Ishikawa (cell line): ENCODE measurements at regions not wholly inside any gene's neighbourhood (a gene's known extent, or its start where the extent isn't known, plus 50 kb on each side); places are given as distances from the start of the nearest gene placed in this dataset.

Source experiments
- CEBPB ChIP-seq: IDR thresholded peaks from 2 replicates; pipeline ENCODE4 v1.6.1; 2012
- CREB1 ChIP-seq: IDR thresholded peaks from 2 replicates; pipeline ENCODE4 v1.6.1; 2012; ENCODE audit warnings: low read depth
- EGR1 ChIP-seq: IDR thresholded peaks from 2 replicates; pipeline ENCODE4 v1.6.1; 2012
- EP300 ChIP-seq: IDR thresholded peaks from 2 replicates; pipeline ENCODE4 v1.6.1; 2012; ENCODE audit warnings: borderline replicate concordance
- FOXM1 ChIP-seq: IDR thresholded peaks from 2 replicates; pipeline ENCODE4 v1.6.1; 2012; ENCODE audit warnings: low read depth, borderline replicate concordance
- MAX ChIP-seq: IDR thresholded peaks from 2 replicates; pipeline ENCODE4 v1.6.1; 2012
- NFIC ChIP-seq: IDR thresholded peaks from 2 replicates; pipeline ENCODE4 v1.6.1; 2012
- RAD21 ChIP-seq: IDR thresholded peaks from 2 replicates; pipeline ENCODE4 v1.6.1; 2012; ENCODE audit warnings: low read depth
- REST ChIP-seq: IDR thresholded peaks from 2 replicates; pipeline ENCODE4 v1.6.1; 2012; ENCODE audit warnings: low read depth, mild to moderate bottlenecking
- TAF1 ChIP-seq: IDR thresholded peaks from 2 replicates; pipeline ENCODE4 v1.6.1; 2012; ENCODE audit warnings: low read depth, mild to moderate bottlenecking
- TCF12 ChIP-seq: IDR thresholded peaks from 2 replicates; pipeline ENCODE4 v1.6.1; 2012; ENCODE audit warnings: low read depth
- TEAD4 ChIP-seq: IDR thresholded peaks from 2 replicates; pipeline ENCODE4 v1.6.1; 2012
- USF1 ChIP-seq: IDR thresholded peaks from 2 replicates; pipeline ENCODE4 v1.6.1; 2012
- YY1 ChIP-seq: IDR thresholded peaks from 2 replicates; pipeline ENCODE4 v1.6.1; 2012; ENCODE audit warnings: low read depth
- ZBTB7A ChIP-seq: IDR thresholded peaks from 2 replicates; pipeline ENCODE4 v1.6.1; 2012; ENCODE audit warnings: low read depth

- TF ChIP-seq EP300 (no peak), NFIC (no peak), CEBPB (no peak), YY1 (no peak), CREB1 (no peak), MAX (no peak), RAD21 (no peak), TCF12 (no peak), USF1 (no peak), ZBTB7A (no peak), FOXM1 (no peak), REST (no peak), EGR1 (no peak), TAF1 (no peak)
Observed at GRCh38 chr2:147758821-147759220, 86.0 kb upstream of the ACVR2A start.

- no peak for TF ChIP-seq NFIC
- TF ChIP-seq REST, result no peak
Observed at GRCh38 chr2:147756069-147756468, 88.8 kb upstream of the ACVR2A start.

- TF ChIP-seq MAX (no peak), YY1 (no peak), EGR1 (no peak), NFIC (no peak), ZBTB7A (no peak), CEBPB (no peak), FOXM1 (no peak), CREB1 (no peak), TEAD4 (no peak), RAD21 (no peak), TCF12 (no peak), REST (no peak), TAF1 (no peak), EP300 (no peak), USF1 (no peak)
Observed at GRCh38 chr2:147740211-147740927, 104.5 kb upstream of the ACVR2A start.

- TF ChIP-seq NFIC, result no peak
- no peak for TF ChIP-seq FOXM1
- no peak for TF ChIP-seq ZBTB7A
- TF ChIP-seq EGR1, result no peak
- no peak for TF ChIP-seq CEBPB
- TF ChIP-seq TEAD4, result no peak
- TF ChIP-seq TAF1, result no peak
- no peak for TF ChIP-seq REST
- TF ChIP-seq MAX, result no peak
- TF ChIP-seq USF1, result no peak
- no peak for TF ChIP-seq EP300
- no peak for TF ChIP-seq CREB1
Observed at GRCh38 chr2:147739508-147739907, 105.3 kb upstream of the ACVR2A start.
